H1 (cell line): ENCODE measurements at regions not wholly inside any gene's neighbourhood (a gene's known extent, or its start where the extent isn't known, plus 50 kb on each side); places are given as distances from the start of the nearest gene placed in this dataset.

Experiments
- CHD1 ChIP-seq: IDR thresholded peaks from 2 replicates; pipeline ENCODE4 v1.6.1; 2012; ENCODE audit warnings: low read depth, low read length, improper control_type of control experiment
- CREB1 ChIP-seq: IDR thresholded peaks from 2 replicates; pipeline ENCODE4 v1.6.1; 2012; ENCODE audit warnings: inconsistent platforms
- CTBP2 ChIP-seq: IDR thresholded peaks from 2 replicates; pipeline ENCODE4 v1.7.0; 2011; ENCODE audit warnings: borderline replicate concordance, mild to moderate bottlenecking, moderate library complexity, mixed read lengths, low read length; ENCODE audit not compliant: insufficient read depth, insufficient read length
- GABPA ChIP-seq: IDR thresholded peaks from 2 replicates; pipeline ENCODE4 v1.6.1; 2011; ENCODE audit warnings: mild to moderate bottlenecking, low read length, moderate library complexity, borderline replicate concordance; ENCODE audit not compliant: insufficient read depth
- HDAC6 ChIP-seq: IDR thresholded peaks from one replicate; pipeline ENCODE4 v1.7.1; 2012; ENCODE audit warnings: low read depth, mild to moderate bottlenecking, inconsistent platforms, low read length, moderate library complexity
- MAX ChIP-seq: IDR thresholded peaks from 2 replicates; pipeline ENCODE4 v1.6.1; 2012; ENCODE audit warnings: inconsistent platforms
- POLR2AphosphoS5 ChIP-seq: IDR thresholded peaks from 2 replicates; pipeline ENCODE4 v1.6.1; 2011; ENCODE audit warnings: low read depth, low read length
- POU5F1 ChIP-seq: IDR thresholded peaks from 2 replicates; pipeline ENCODE4 v1.6.1; 2011; ENCODE audit warnings: low read depth, mild to moderate bottlenecking, low read length, moderate library complexity
- SIN3A ChIP-seq, 2 experiments: IDR thresholded peaks in 1 of 2; conservative IDR thresholded peaks in 1 of 2; 2 replicates each; pipeline ENCODE4 v1.6.1; 2011 to 2012; ENCODE audit warnings: low read length in 2 of 2, improper control_type of control experiment in 1 of 2, low read depth in 1 of 2, mild to moderate bottlenecking in 1 of 2
- SP1 ChIP-seq: IDR thresholded peaks from 2 replicates; pipeline ENCODE4 v1.6.1; 2011; ENCODE audit warnings: low read depth, low read length
- SP2 ChIP-seq: IDR thresholded peaks from 2 replicates; pipeline ENCODE4 v1.6.1; 2012; ENCODE audit warnings: mild to moderate bottlenecking, low read length, inconsistent platforms
- TF ChIP-seq, protein P1 (sequence below), 3 experiments: IDR thresholded peaks; 1 replicate in 2 of 3; 2 replicates in 1 of 3; pipeline versions ENCODE4 v1.5.1 to v1.6.1; 2011; ENCODE audit warnings: low read length in 3 of 3, mild to moderate bottlenecking in 3 of 3, inconsistent platforms in 2 of 3, low read depth in 1 of 3, moderate library complexity in 1 of 3; ENCODE audit not compliant: insufficient read depth in 1 of 3; ENCODE audit errors: control extremely low read depth in 1 of 3

DNA sequence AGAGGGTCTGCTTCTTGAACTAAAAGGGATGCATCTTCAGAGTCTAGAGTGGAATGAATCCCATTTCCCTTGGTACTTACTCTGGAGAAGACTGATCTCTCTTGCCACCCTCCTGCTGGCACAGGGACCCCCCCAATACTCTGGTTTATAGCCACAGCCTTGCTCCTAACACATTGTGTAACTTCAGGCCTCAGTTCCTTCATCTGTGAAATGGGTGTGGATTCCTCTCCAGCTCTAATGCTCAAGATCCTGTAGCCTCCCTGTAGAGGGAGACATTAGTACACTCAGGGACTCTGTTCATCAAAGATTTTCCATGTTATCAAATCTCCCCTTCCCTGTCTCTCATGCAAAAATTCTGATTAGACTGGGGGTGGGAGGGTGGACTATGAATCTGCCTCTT is 315.7 kb upstream of the MOCS1 start:
- TF ChIP-seq CHD1, result no peak
- no peak for TF ChIP-seq HDAC6
- no peak for TF ChIP-seq CREB1
- no peak for TF ChIP-seq MAX
- no peak for TF ChIP-seq CTBP2
- no peak for TF ChIP-seq POLR2AphosphoS5
- TF ChIP-seq GABPA, result no peak
- TF ChIP-seq SIN3A (conservative IDR thresholded peaks at IDR 0.05 in 1 of 2, IDR thresholded peaks at IDR 0.05 in 1 of 2; ENCODE audit: low read depth in 1 of 2, low read length in 2 of 2), result no peak
- TF ChIP-seq POU5F1, result no peak
- no peak for TF ChIP-seq SP1
- TF ChIP-seq, protein P1, sequence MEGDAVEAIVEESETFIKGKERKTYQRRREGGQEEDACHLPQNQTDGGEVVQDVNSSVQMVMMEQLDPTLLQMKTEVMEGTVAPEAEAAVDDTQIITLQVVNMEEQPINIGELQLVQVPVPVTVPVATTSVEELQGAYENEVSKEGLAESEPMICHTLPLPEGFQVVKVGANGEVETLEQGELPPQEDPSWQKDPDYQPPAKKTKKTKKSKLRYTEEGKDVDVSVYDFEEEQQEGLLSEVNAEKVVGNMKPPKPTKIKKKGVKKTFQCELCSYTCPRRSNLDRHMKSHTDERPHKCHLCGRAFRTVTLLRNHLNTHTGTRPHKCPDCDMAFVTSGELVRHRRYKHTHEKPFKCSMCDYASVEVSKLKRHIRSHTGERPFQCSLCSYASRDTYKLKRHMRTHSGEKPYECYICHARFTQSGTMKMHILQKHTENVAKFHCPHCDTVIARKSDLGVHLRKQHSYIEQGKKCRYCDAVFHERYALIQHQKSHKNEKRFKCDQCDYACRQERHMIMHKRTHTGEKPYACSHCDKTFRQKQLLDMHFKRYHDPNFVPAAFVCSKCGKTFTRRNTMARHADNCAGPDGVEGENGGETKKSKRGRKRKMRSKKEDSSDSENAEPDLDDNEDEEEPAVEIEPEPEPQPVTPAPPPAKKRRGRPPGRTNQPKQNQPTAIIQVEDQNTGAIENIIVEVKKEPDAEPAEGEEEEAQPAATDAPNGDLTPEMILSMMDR (IDR thresholded peaks at IDR 0.05; ENCODE audit: control extremely low read depth in 1 of 3, insufficient read depth in 1 of 3, low read depth in 1 of 3, low read length in 3 of 3), result no peak
- no peak for TF ChIP-seq SP2
